ENCODE measurements at regions not wholly inside any gene's neighbourhood (a gene's known extent, or its start where the extent isn't known, plus 50 kb on each side); places are given as distances from the start of the nearest gene placed in this dataset.

DNA sequence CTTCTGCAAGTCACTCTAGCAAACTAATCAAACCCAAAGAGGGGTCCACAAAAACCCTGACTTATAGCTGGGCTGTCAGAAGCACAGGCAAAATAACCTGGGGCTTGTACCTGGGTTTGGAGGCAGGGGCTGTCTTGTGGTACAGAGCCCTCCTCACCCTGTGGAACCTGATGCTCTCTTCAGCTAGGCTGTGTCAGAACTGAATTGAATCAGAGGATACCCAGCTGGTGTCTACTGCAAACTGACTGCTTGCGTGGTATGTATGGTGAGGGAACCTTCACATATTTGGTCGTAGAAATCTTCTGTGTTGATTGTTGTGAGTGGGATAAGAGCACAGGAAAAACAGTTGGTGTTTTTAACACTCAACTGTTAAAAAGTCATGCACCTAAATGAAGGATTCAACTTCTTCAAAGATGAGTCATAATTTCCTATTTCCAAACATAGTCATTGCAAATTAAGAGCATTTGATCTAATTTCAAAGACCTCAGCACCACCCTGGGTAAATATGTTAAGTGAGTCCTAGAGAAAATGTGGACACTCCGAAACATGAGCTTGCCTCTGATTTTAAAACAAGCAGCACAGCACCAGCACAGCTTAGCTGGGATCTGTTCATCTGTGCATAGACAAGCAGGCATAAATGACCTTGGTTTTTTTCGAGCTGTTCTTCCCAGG, 840.2 kb downstream of the UQCRFS1 start:
- BruUV-seq (replicated peaks), result no TSS peak
- no peaks in the 10 kb centered on the region for H3K4me1 Mint-ChIP-seq (ENCODE audit: insufficient read depth, unreplicated experiment)
- no peaks in the 10 kb centered on the region for H3K27me3 Mint-ChIP-seq (ENCODE audit: insufficient read depth, unreplicated experiment)
- DNase-seq (ENCODE audit: unreplicated experiment), result no peak
- ChIA-PET CTCF (no interaction called here), POLR2A (no interaction called here)
- no peak overlapping the region for H3K4me3 Mint-ChIP-seq (ENCODE audit: unreplicated experiment)
- H3K36me3 Mint-ChIP-seq (ENCODE audit: insufficient read depth, unreplicated experiment), result no peaks in the 10 kb centered on the region
- intact Hi-C loops (cut with micrococcal nuclease), result no loop called here
- H3K9me3 Mint-ChIP-seq (ENCODE audit: unreplicated experiment), result peaks cover 35% of the 10 kb centered on the region
- H3K27ac Mint-ChIP-seq (ENCODE audit: low read depth, unreplicated experiment), result no peak overlapping the region
- TF ChIP-seq, protein P1, sequence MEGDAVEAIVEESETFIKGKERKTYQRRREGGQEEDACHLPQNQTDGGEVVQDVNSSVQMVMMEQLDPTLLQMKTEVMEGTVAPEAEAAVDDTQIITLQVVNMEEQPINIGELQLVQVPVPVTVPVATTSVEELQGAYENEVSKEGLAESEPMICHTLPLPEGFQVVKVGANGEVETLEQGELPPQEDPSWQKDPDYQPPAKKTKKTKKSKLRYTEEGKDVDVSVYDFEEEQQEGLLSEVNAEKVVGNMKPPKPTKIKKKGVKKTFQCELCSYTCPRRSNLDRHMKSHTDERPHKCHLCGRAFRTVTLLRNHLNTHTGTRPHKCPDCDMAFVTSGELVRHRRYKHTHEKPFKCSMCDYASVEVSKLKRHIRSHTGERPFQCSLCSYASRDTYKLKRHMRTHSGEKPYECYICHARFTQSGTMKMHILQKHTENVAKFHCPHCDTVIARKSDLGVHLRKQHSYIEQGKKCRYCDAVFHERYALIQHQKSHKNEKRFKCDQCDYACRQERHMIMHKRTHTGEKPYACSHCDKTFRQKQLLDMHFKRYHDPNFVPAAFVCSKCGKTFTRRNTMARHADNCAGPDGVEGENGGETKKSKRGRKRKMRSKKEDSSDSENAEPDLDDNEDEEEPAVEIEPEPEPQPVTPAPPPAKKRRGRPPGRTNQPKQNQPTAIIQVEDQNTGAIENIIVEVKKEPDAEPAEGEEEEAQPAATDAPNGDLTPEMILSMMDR (IDR thresholded peaks at IDR 0.05; ENCODE audit: unreplicated experiment), result no peak

DNA sequence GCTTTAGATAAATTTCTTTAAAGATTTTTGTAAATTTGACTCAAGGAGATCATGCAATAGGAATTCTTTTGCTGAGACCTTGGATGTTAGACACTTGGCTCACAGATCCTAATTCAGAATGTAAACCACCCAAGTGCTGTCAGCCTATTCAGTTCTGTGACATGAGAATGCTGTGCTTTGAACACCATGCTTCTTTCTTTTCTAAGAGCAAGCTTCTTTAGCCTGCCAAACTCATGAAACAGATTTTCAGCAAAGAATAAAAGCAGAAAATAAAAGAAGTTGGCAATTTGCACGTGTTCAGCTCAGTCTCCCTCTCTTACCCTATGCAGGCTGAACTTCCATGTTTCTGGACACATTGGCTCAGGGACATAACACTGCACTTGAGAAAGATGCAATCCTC, 845.8 kb downstream of the UQCRFS1 start:
- Mint-ChIP-seq H3K9me3 (ENCODE audit: unreplicated experiment) (peaks cover 73% of the 10 kb centered on the region), H3K4me1 (ENCODE audit: insufficient read depth, unreplicated experiment) (no peaks in the 10 kb centered on the region), H3K4me3 (ENCODE audit: unreplicated experiment) (no peak overlapping the region), H3K36me3 (ENCODE audit: insufficient read depth, unreplicated experiment) (no peaks in the 10 kb centered on the region), H3K27ac (ENCODE audit: low read depth, unreplicated experiment) (no peak overlapping the region), H3K27me3 (ENCODE audit: insufficient read depth, unreplicated experiment) (no peaks in the 10 kb centered on the region)
- POLR2A ChIA-PET, result interaction anchor here (0.5 kb wide), 1 partner anchor 682 kb away, joined by 3 read pairs; no protein-coding TSS in a partner anchor
- no peak for DNase-seq (ENCODE audit: unreplicated experiment)
- intact Hi-C loops (cut with micrococcal nuclease), result no loop called here
- TF ChIP-seq, protein P1 (IDR thresholded peaks at IDR 0.05; ENCODE audit: unreplicated experiment), result no peak
- no TSS peak for BruUV-seq (replicated peaks)
- CTCF ChIA-PET, result no interaction called here

DNA sequence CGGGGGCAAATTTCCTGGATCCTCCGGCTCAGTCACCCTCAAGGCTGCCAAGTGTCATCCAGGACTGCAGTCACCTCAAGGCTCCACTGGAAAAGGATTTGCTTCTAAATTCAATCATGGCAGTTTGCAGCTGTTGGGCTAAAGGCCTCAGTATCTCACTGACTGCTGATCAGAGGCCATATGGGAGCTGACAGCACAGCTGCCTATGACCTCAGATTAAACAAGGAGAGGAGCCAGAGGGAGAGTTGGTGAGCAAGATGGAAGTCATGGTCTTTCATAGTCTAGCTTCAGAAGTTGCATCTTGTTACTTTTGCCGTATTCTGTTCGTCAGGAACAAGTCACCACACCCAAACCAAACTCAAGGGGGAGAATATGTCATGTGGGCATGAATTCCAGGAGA, 849.7 kb downstream of the UQCRFS1 start:
- Mint-ChIP-seq H3K4me1 (ENCODE audit: insufficient read depth, unreplicated experiment) (no peaks in the 10 kb centered on the region), H3K36me3 (ENCODE audit: insufficient read depth, unreplicated experiment) (no peaks in the 10 kb centered on the region), H3K9me3 (ENCODE audit: unreplicated experiment) (peaks cover 46% of the 10 kb centered on the region), H3K27me3 (ENCODE audit: insufficient read depth, unreplicated experiment) (no peaks in the 10 kb centered on the region), H3K27ac (ENCODE audit: low read depth, unreplicated experiment) (no peak overlapping the region), H3K4me3 (ENCODE audit: unreplicated experiment) (no peak overlapping the region)
- intact Hi-C loops (cut with micrococcal nuclease), result no loop called here
- TF ChIP-seq, protein P1 (IDR thresholded peaks at IDR 0.05; ENCODE audit: unreplicated experiment), result no peak
- CTCF ChIA-PET, result no interaction called here
- DNase-seq (ENCODE audit: unreplicated experiment), result no peak
- POLR2A ChIA-PET, result no interaction called here
- no TSS peak for BruUV-seq (replicated peaks)

DNA sequence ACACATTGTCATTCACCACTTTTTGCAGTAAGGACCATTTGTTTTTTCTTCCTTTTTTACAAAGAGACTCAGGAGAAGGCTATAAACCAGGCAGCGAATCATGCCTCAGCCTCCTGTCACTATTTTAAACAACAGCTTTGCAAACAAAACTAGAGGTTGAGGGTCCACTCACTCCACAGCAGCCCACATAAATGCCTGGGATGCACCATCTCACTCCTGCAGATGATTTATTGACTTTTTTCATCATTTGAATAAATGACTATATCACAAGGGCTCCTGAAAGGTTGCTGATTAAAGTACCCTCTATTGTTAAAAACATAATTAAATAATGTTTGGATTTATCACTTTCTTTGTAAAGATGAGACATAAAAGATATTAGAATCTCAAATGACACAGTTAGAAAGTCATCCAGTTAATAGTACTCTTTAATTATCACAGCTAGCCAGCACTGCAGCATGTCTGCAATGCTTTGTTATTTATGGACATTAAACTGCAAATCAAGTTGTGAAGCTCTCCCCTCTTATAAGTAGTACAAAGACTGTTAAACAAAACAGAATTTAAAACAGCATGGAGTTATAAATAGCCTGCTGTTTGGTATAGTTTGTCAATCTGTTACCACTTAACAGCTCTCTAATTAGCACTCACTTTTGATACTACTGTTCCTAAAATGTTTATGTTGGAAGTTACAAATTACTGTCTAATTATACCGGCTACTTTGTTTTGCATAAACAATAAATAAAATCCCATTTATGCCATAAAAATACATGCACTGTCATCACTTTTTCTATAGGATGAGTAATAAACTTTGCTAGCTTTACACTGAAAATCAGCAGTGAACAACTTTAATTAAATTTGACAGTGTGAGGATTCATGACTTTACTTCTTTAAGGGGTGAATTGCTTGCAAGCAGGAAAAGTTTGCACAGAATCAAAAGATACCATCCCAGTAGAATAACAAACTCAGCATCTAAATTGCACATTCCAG, 853.2 kb downstream of the UQCRFS1 start:
- H3K36me3 Mint-ChIP-seq (ENCODE audit: insufficient read depth, unreplicated experiment), result no peaks in the 10 kb centered on the region
- ChIA-PET POLR2A (no interaction called here), CTCF (no interaction called here)
- BruUV-seq (replicated peaks), result no TSS peak
- intact Hi-C loops (cut with micrococcal nuclease), result no loop called here
- DNase-seq (ENCODE audit: unreplicated experiment), result no peak
- TF ChIP-seq, protein P1 (IDR thresholded peaks at IDR 0.05; ENCODE audit: unreplicated experiment), result no peak
- H3K27ac Mint-ChIP-seq (ENCODE audit: low read depth, unreplicated experiment), result no peak overlapping the region
- no peak overlapping the region for H3K4me3 Mint-ChIP-seq (ENCODE audit: unreplicated experiment)
- no peaks in the 10 kb centered on the region for H3K4me1 Mint-ChIP-seq (ENCODE audit: insufficient read depth, unreplicated experiment)
- H3K9me3 Mint-ChIP-seq (ENCODE audit: unreplicated experiment), result peaks cover 32% of the 10 kb centered on the region
- H3K27me3 Mint-ChIP-seq (ENCODE audit: insufficient read depth, unreplicated experiment), result no peaks in the 10 kb centered on the region
